ENCODE measurements at regions not wholly inside any gene's neighbourhood (a gene's known extent, or its start where the extent isn't known, plus 50 kb on each side); places are given as distances from the start of the nearest gene placed in this dataset.

DNA sequence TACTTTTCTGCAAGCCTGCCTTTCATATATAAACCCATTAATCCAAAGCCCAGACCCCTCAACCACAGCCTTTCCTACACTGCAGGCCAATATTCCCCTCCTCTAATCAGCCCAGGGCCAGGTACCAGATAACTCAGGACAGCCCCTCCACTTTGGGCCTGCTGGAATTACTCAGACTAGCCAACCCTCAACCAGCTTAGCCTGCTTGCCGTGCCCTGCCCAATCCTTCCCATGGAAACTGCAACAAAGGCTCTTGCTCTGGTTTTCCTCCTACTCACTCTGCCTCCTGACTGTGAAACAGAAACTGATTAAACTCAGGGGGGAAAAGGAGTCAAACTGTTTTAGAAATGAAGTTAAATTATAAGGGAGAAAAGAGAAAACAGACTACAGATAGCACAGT lies 248.1 kb downstream of the KLF13 start:
- no peaks in the 10 kb centered on the region for H3K36me3 Mint-ChIP-seq (ENCODE audit: insufficient read depth, unreplicated experiment)

GRCh38 chr15:31577108-31577507 lies 250.5 kb downstream of the KLF13 start:
- H3K9me3 ChIP-seq, result no peaks in the 10 kb centered on the region; the same call in none of the 2 replicates

More for the DNA sequence above, 248.1 kb downstream of the KLF13 start:
- ChIA-PET CTCF (no interaction called here), POLR2A (no interaction called here)
- Histone ChIP-seq H3K27me3 (replicated peaks; ENCODE audit: control insufficient read depth, insufficient read depth, low read length) (no peaks in the 10 kb centered on the region), H3K4me1 (no peaks in the 10 kb centered on the region), H3K9me3 (no peaks in the 10 kb centered on the region), H3K36me3 (ENCODE audit: control insufficient read depth, insufficient read depth, low read length) (no peaks in the 10 kb centered on the region), H3K4me3 (ENCODE audit: low read depth, low read length) (no peak overlapping the region)
- TF ChIP-seq CTCF (IDR thresholded peaks at IDR 0.05; ENCODE audit: insufficient read depth in 1 of 2, low read depth in 1 of 2, low read length in 1 of 2, severe bottlenecking in 1 of 2, unreplicated experiment in 1 of 2), result no peak
- peaks cover 4% of the 10 kb centered on the region for H3K9me3 Mint-ChIP-seq (ENCODE audit: unreplicated experiment)
- no peak overlapping the region for H3K4me3 Mint-ChIP-seq (ENCODE audit: unreplicated experiment)
- no TSS peak for BruUV-seq (replicated peaks)
- intact Hi-C loops (cut with micrococcal nuclease; ENCODE audit: unreplicated experiment), result no loop called here
- DNase-seq, result no peak
- H3K27me3 Mint-ChIP-seq (ENCODE audit: insufficient read depth, unreplicated experiment), result peaks cover 18% of the 10 kb centered on the region
- no peak overlapping the region for H3K27ac Mint-ChIP-seq (ENCODE audit: unreplicated experiment)
- H3K4me1 Mint-ChIP-seq (ENCODE audit: low read depth, unreplicated experiment), result no peaks in the 10 kb centered on the region

DNA sequence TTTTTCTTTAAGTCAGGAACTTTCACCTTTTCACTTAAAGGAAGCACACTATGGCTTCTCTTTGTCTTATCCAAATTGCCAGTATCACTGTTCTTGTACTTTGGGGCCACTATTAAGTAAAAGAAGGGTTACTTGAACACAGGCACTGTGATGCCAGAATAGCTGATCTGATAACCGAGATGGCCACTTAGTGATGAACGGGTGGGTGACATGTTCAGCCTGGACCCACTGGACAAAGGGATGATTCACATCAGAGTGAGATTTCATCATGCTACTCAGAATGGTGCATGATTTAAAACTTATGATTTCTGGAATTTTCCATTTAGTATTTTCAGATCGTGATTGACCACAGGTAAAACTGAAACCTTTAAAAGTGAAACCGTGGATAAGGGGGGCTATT lies 252.6 kb downstream of the KLF13 start:
- Mint-ChIP-seq H3K36me3 (ENCODE audit: insufficient read depth, unreplicated experiment) (no peaks in the 10 kb centered on the region), H3K27ac (ENCODE audit: unreplicated experiment) (no peak overlapping the region), H3K27me3 (ENCODE audit: insufficient read depth, unreplicated experiment) (peaks cover 7% of the 10 kb centered on the region), H3K4me1 (ENCODE audit: low read depth, unreplicated experiment) (no peaks in the 10 kb centered on the region), H3K4me3 (ENCODE audit: unreplicated experiment) (no peak overlapping the region), H3K9me3 (ENCODE audit: unreplicated experiment) (peaks cover 23% of the 10 kb centered on the region)
- Histone ChIP-seq H3K27me3 (replicated peaks; ENCODE audit: control insufficient read depth, insufficient read depth, low read length) (no peaks in the 10 kb centered on the region), H3K4me3 (ENCODE audit: low read depth, low read length) (no peak overlapping the region), H3K36me3 (ENCODE audit: control insufficient read depth, insufficient read depth, low read length) (no peaks in the 10 kb centered on the region), H3K9me3 (no peaks in the 10 kb centered on the region; the same call in none of the 2 replicates), H3K4me1 (no peaks in the 10 kb centered on the region)
- DNase-seq, result no peak
- intact Hi-C loops (cut with micrococcal nuclease; ENCODE audit: unreplicated experiment), result no loop called here
- CTCF ChIA-PET, result no interaction called here
- POLR2A ChIA-PET, result no interaction called here
- no TSS peak for BruUV-seq (replicated peaks)
- TF ChIP-seq CTCF (IDR thresholded peaks at IDR 0.05; ENCODE audit: insufficient read depth in 1 of 2, low read depth in 1 of 2, low read length in 1 of 2, severe bottlenecking in 1 of 2, unreplicated experiment in 1 of 2), result no peak

More at GRCh38 chr15:31577108-31577507, 250.5 kb downstream of the KLF13 start:
- Mint-ChIP-seq H3K27me3 (ENCODE audit: insufficient read depth, unreplicated experiment) (peaks cover 12% of the 10 kb centered on the region), H3K4me1 (ENCODE audit: low read depth, unreplicated experiment) (no peaks in the 10 kb centered on the region), H3K27ac (ENCODE audit: unreplicated experiment) (no peak overlapping the region), H3K36me3 (ENCODE audit: insufficient read depth, unreplicated experiment) (no peaks in the 10 kb centered on the region), H3K9me3 (ENCODE audit: unreplicated experiment) (peaks cover 16% of the 10 kb centered on the region), H3K4me3 (ENCODE audit: unreplicated experiment) (no peak overlapping the region)
- Histone ChIP-seq H3K4me1 (no peaks in the 10 kb centered on the region), H3K36me3 (ENCODE audit: control insufficient read depth, insufficient read depth, low read length) (no peaks in the 10 kb centered on the region), H3K27me3 (replicated peaks; ENCODE audit: control insufficient read depth, insufficient read depth, low read length) (no peaks in the 10 kb centered on the region), H3K4me3 (ENCODE audit: low read depth, low read length) (no peak overlapping the region)
- DNase-seq, result no peak
- POLR2A ChIA-PET, result interaction anchor here (0.6 kb wide), 1 partner anchor 16 kb away, joined by 3 read pairs; no protein-coding TSS in a partner anchor
- intact Hi-C loops (cut with micrococcal nuclease; ENCODE audit: unreplicated experiment), result no loop called here
- CTCF ChIA-PET, result no interaction called here
- no TSS peak for BruUV-seq (replicated peaks)
- no peak for TF ChIP-seq CTCF (IDR thresholded peaks at IDR 0.05; ENCODE audit: insufficient read depth in 1 of 2, low read depth in 1 of 2, low read length in 1 of 2, severe bottlenecking in 1 of 2, unreplicated experiment in 1 of 2)
